ENCODE measurements at regions not wholly inside any gene's neighbourhood (a gene's known extent, or its start where the extent isn't known, plus 50 kb on each side); places are given as distances from the start of the nearest gene placed in this dataset.

GRCh38 chr13:62060570-62060969 lies 644.9 kb upstream of the PCDH20 start:
- H3K27me3 ChIP-seq, result no peaks in the 10 kb centered on the region
- WGBS, 4 donors, result 86 to 95% (median 91%) methylated on average over 2 of the region's 2 CpGs
- H3K4me1 ChIP-seq (replicated peaks in 1 of 2), result no peaks in the 10 kb centered on the region
- no peak for TF ChIP-seq CTCF (IDR thresholded peaks at IDR 0.05)
- intact Hi-C loops (cut with DNase I), result no loop called here
- no peak overlapping the region for H3K27ac ChIP-seq
- DNase-seq, result no peak
- no peaks in the 10 kb centered on the region for H3K9me3 ChIP-seq (replicated peaks in 1 of 3)
- no peak overlapping the region for H3K4me3 ChIP-seq
- no peaks in the 10 kb centered on the region for H3K36me3 ChIP-seq (replicated peaks in 1 of 2)

- Histone ChIP-seq H3K9me3 (replicated peaks in 1 of 3) (no peaks in the 10 kb centered on the region), H3K4me3 (no peak overlapping the region), H3K27ac (no peak overlapping the region), H3K4me1 (replicated peaks in 1 of 2) (no peaks in the 10 kb centered on the region), H3K27me3 (no peaks in the 10 kb centered on the region), H3K36me3 (replicated peaks in 1 of 2) (no peaks in the 10 kb centered on the region)
- intact Hi-C loops (cut with DNase I), result no loop called here
- DNase-seq, result no peak
- WGBS, 4 donors, result 48 to 63% (median 51%) methylated on average over 2 of the region's 2 CpGs
- no peak for TF ChIP-seq POLR2A (IDR thresholded peaks at IDR 0.05)
- no peak for TF ChIP-seq CTCF (IDR thresholded peaks at IDR 0.05)
Observed at GRCh38 chr13:62057286-62057685, 641.6 kb upstream of the PCDH20 start.

GRCh38 chr13:62049992-62050391 lies 634.3 kb upstream of the PCDH20 start:
- no peak for DNase-seq
- no peaks in the 10 kb centered on the region for H3K27me3 ChIP-seq
- WGBS, 4 donors, result 65 to 76% (median 68%) methylated on average over 2 of the region's 2 CpGs
- no peaks in the 10 kb centered on the region for H3K9me3 ChIP-seq (replicated peaks in 1 of 3)
- no peak overlapping the region for H3K27ac ChIP-seq
- TF ChIP-seq CTCF (IDR thresholded peaks at IDR 0.05), result no peak
- TF ChIP-seq POLR2A (IDR thresholded peaks at IDR 0.05), result no peak
- H3K4me3 ChIP-seq, result no peak overlapping the region
- H3K4me1 ChIP-seq (replicated peaks in 1 of 2), result no peaks in the 10 kb centered on the region
- no peaks in the 10 kb centered on the region for H3K36me3 ChIP-seq (replicated peaks in 1 of 2)
- intact Hi-C loops (cut with DNase I), result no loop called here

- DNase-seq, result no peak
Observed at GRCh38 chr13:62046512-62046911, 630.9 kb upstream of the PCDH20 start.

More at GRCh38 chr13:62046512-62046911, 630.9 kb upstream of the PCDH20 start:
- 79 to 98% (median 86%) methylated on average over 3 to 13 of the region's 13 CpGs for WGBS, 4 donors
- H3K9me3 ChIP-seq (replicated peaks in 1 of 3), result no peaks in the 10 kb centered on the region
- H3K36me3 ChIP-seq (replicated peaks in 1 of 2), result no peaks in the 10 kb centered on the region
- TF ChIP-seq CTCF (IDR thresholded peaks at IDR 0.05) (no peak), POLR2A (IDR thresholded peaks at IDR 0.05) (no peak)
- intact Hi-C loops (cut with DNase I), result no loop called here
- no peak overlapping the region for H3K27ac ChIP-seq
- H3K27me3 ChIP-seq, result no peaks in the 10 kb centered on the region
- no peaks in the 10 kb centered on the region for H3K4me1 ChIP-seq (replicated peaks in 1 of 2)
- H3K4me3 ChIP-seq, result no peak overlapping the region
